ENCODE measurements at regions not wholly inside any gene's neighbourhood (a gene's known extent, or its start where the extent isn't known, plus 50 kb on each side); places are given as distances from the start of the nearest gene placed in this dataset.

GRCh38 chr5:142378737-142379634, 54.2 kb upstream of the SPRY4 start:
- no peak for DNase-seq (ENCODE audit: low read depth in 2 of 2)

- no peak for DNase-seq (ENCODE audit: low read depth in 2 of 2)
Observed at GRCh38 chr5:142375944-142376411, 51.2 kb upstream of the SPRY4 start.
